ENCODE measurements at regions not wholly inside any gene's neighbourhood (a gene's known extent, or its start where the extent isn't known, plus 50 kb on each side); places are given as distances from the start of the nearest gene placed in this dataset.

DNA sequence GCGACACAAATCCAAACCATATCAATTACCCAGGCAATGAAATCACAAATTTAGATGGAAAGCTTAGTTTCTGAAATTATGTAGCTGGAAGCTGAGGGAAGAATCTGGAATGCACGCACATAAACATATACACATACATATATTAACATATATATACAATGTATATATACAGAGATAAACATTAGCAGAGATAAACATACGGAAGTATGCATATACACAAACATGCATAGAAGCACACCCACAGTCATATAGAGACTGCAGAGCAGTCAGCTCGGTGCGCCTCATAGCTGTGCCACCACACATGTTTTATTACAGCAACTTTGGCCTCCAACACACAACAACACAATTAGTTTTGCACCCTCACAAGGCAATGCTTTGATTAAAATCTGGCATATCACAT lies 288.1 kb downstream of the TEX29 start:
- Histone ChIP-seq H3K27me3 (ENCODE audit: control insufficient read depth in 1 of 2, insufficient read depth in 2 of 2, low read length in 2 of 2) (peaks cover 0 to 2% of the 10 kb centered on the region in 2 experiments), H3K36me3 (ENCODE audit: insufficient read depth, low read length) (no peaks in the 10 kb centered on the region), H3K4me3 (ENCODE audit: low read length) (no peak overlapping the region), H3K4me1 (ENCODE audit: insufficient read depth, low read length) (no peaks in the 10 kb centered on the region), H3K9me3 (ENCODE audit: control insufficient read depth in 1 of 2, insufficient read depth in 1 of 2, low read length in 2 of 2) (peaks cover 0 to 4% of the 10 kb centered on the region in 2 experiments), H3K27ac (ENCODE audit: low read depth in 1 of 2, low read length in 2 of 2) (no peak overlapping the region)
- Mint-ChIP-seq H3K4me1 (ENCODE audit: low read depth) (no peaks in the 10 kb centered on the region), H3K36me3 (ENCODE audit: low read depth) (no peaks in the 10 kb centered on the region), H3K9me3 (no peaks in the 10 kb centered on the region), H3K27ac (no peak overlapping the region), H3K27me3 (peaks cover 8% of the 10 kb centered on the region), H3K4me3 (no peak overlapping the region)
- ChIA-PET POLR2A (no interaction called here), CTCF (no interaction called here)
- no peak for TF ChIP-seq CTCF (IDR thresholded peaks at IDR 0.05)
- DNase-seq = no peak
- ATAC-seq (ENCODE audit: poor library complexity) = no peak
- intact Hi-C loops (cut with DNase I, micrococcal nuclease) = no loop called here

DNA sequence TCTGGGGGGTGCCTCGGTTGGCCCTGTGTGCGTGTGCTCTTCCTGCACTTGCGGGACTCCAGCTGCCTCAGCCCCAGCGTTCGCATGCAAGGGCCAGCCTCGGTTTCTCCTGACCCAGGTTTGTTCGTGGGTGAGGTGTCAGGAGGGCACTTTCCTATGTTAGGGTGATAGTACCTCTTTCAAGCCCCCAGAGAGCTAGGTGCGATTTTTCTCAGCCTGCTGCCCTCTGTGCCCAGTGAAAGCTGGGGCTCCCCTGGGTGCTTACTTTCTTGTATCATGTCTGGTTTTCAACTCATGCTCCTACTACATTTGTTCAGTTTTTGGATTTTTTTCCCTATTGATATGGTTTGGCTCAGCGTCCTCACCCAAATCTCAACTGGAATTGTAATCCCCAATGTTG lies 289.2 kb downstream of the TEX29 start:
- no peak for TF ChIP-seq CTCF (IDR thresholded peaks at IDR 0.05)
- Histone ChIP-seq H3K27ac (ENCODE audit: low read depth in 1 of 2, low read length in 2 of 2) (no peak overlapping the region), H3K4me1 (ENCODE audit: insufficient read depth, low read length) (no peaks in the 10 kb centered on the region), H3K36me3 (ENCODE audit: insufficient read depth, low read length) (no peaks in the 10 kb centered on the region), H3K27me3 (ENCODE audit: control insufficient read depth in 1 of 2, insufficient read depth in 2 of 2, low read length in 2 of 2) (peaks cover 0 to 2% of the 10 kb centered on the region in 2 experiments), H3K4me3 (ENCODE audit: low read length) (no peak overlapping the region), H3K9me3 (ENCODE audit: control insufficient read depth in 1 of 2, insufficient read depth in 1 of 2, low read length in 2 of 2) (peaks cover 0 to 4% of the 10 kb centered on the region in 2 experiments)
- intact Hi-C loops (cut with DNase I, micrococcal nuclease) = no loop called here
- Mint-ChIP-seq H3K27me3 (peaks cover 8% of the 10 kb centered on the region), H3K36me3 (ENCODE audit: low read depth) (no peaks in the 10 kb centered on the region), H3K4me1 (ENCODE audit: low read depth) (no peaks in the 10 kb centered on the region), H3K9me3 (no peaks in the 10 kb centered on the region), H3K4me3 (no peak overlapping the region), H3K27ac (no peak overlapping the region)
- ChIA-PET CTCF (no interaction called here), POLR2A (no interaction called here)
- DNase-seq (no peak), ATAC-seq (ENCODE audit: poor library complexity) (no peak)

GRCh38 chr13:111610081-111610480 lies 289.6 kb downstream of the TEX29 start:
- H3K4me1 ChIP-seq (ENCODE audit: insufficient read depth, low read length) = no peaks in the 10 kb centered on the region
- H3K36me3 ChIP-seq (ENCODE audit: insufficient read depth, low read length) = no peaks in the 10 kb centered on the region
- H3K4me3 ChIP-seq (ENCODE audit: low read length) = no peak overlapping the region
- intact Hi-C loops (cut with DNase I, micrococcal nuclease) = no loop called here
- ChIA-PET POLR2A (no interaction called here), CTCF (no interaction called here)
- H3K27ac Mint-ChIP-seq = no peak overlapping the region
- H3K27me3 Mint-ChIP-seq = peaks cover 8% of the 10 kb centered on the region
- no peaks in the 10 kb centered on the region for H3K9me3 Mint-ChIP-seq
- H3K36me3 Mint-ChIP-seq (ENCODE audit: low read depth) = no peaks in the 10 kb centered on the region
- H3K27me3 ChIP-seq (ENCODE audit: control insufficient read depth in 1 of 2, insufficient read depth in 2 of 2, low read length in 2 of 2) = peaks cover 0 to 2% of the 10 kb centered on the region in 2 experiments
- H3K4me3 Mint-ChIP-seq = no peak overlapping the region
- H3K4me1 Mint-ChIP-seq (ENCODE audit: low read depth) = no peaks in the 10 kb centered on the region
- DNase-seq = no peak
- no peak for ATAC-seq (ENCODE audit: poor library complexity)
- H3K27ac ChIP-seq (ENCODE audit: low read depth in 1 of 2, low read length in 2 of 2) = no peak overlapping the region
- H3K9me3 ChIP-seq (ENCODE audit: control insufficient read depth in 1 of 2, insufficient read depth in 1 of 2, low read length in 2 of 2) = peaks cover 0 to 4% of the 10 kb centered on the region in 2 experiments
- no peak for TF ChIP-seq CTCF (IDR thresholded peaks at IDR 0.05)

All from CD4-positive, alpha-beta T cell (primary cell).